ENCODE measurements at regions not wholly inside any gene's neighbourhood (a gene's known extent, or its start where the extent isn't known, plus 50 kb on each side); places are given as distances from the start of the nearest gene placed in this dataset.

GRCh38 chr11:127411283-127411682 lies 410.7 kb upstream of the KIRREL3 start:
- no peak for DNase-seq

GRCh38 chr11:127395034-127395433 lies 394.5 kb upstream of the KIRREL3 start:
- DNase-seq: no peak

- no peak for DNase-seq
Measured at GRCh38 chr11:127393460-127393997, 393.0 kb upstream of the KIRREL3 start.

GRCh38 chr11:127392575-127392974 lies 392.0 kb upstream of the KIRREL3 start:
- no peak for DNase-seq

- DNase-seq: no peak
Measured at GRCh38 chr11:127390465-127390864, 389.9 kb upstream of the KIRREL3 start.

GRCh38 chr11:127385071-127385470 lies 384.5 kb upstream of the KIRREL3 start:
- DNase-seq: no peak

GRCh38 chr11:127383026-127383425 lies 382.5 kb upstream of the KIRREL3 start:
- no peak for DNase-seq

- DNase-seq: no peak
Measured at GRCh38 chr11:127381247-127381646, 380.7 kb upstream of the KIRREL3 start.

GRCh38 chr11:127379686-127380085 lies 379.1 kb upstream of the KIRREL3 start:
- DNase-seq: no peak

- no peak for DNase-seq
Measured at GRCh38 chr11:127376301-127376700, 375.7 kb upstream of the KIRREL3 start.

- DNase-seq: peak; percentile 23
Measured at GRCh38 chr11:127369356-127369755, 368.8 kb upstream of the KIRREL3 start.

- no peak for DNase-seq
Measured at GRCh38 chr11:127362754-127363308, 362.3 kb upstream of the KIRREL3 start.

- DNase-seq: no peak
Measured at GRCh38 chr11:127358160-127358559, 357.6 kb upstream of the KIRREL3 start.

- DNase-seq: no peak
Measured at GRCh38 chr11:127350476-127350875, 349.9 kb upstream of the KIRREL3 start.

GRCh38 chr11:127345819-127346459 lies 345.4 kb upstream of the KIRREL3 start:
- peak; percentile 20 for DNase-seq

GRCh38 chr11:127340438-127340837 lies 339.9 kb upstream of the KIRREL3 start:
- no peak for DNase-seq

- no peak for DNase-seq
Measured at GRCh38 chr11:127339376-127339775, 338.8 kb upstream of the KIRREL3 start.

- no peak for DNase-seq
Measured at GRCh38 chr11:127338380-127339259, 338.1 kb upstream of the KIRREL3 start.

GRCh38 chr11:127334466-127334865 lies 333.9 kb upstream of the KIRREL3 start:
- DNase-seq: no peak

GRCh38 chr11:127332896-127333295 lies 332.3 kb upstream of the KIRREL3 start:
- no peak for DNase-seq

- DNase-seq: no peak
Measured at GRCh38 chr11:127330044-127330443, 329.5 kb upstream of the KIRREL3 start.

GRCh38 chr11:127308291-127308690 lies 307.7 kb upstream of the KIRREL3 start:
- no peak for DNase-seq

GRCh38 chr11:127307700-127308099 lies 307.1 kb upstream of the KIRREL3 start:
- no peak for DNase-seq
